ENCODE measurements at regions not wholly inside any gene's neighbourhood (a gene's known extent, or its start where the extent isn't known, plus 50 kb on each side); places are given as distances from the start of the nearest gene placed in this dataset.

DNA sequence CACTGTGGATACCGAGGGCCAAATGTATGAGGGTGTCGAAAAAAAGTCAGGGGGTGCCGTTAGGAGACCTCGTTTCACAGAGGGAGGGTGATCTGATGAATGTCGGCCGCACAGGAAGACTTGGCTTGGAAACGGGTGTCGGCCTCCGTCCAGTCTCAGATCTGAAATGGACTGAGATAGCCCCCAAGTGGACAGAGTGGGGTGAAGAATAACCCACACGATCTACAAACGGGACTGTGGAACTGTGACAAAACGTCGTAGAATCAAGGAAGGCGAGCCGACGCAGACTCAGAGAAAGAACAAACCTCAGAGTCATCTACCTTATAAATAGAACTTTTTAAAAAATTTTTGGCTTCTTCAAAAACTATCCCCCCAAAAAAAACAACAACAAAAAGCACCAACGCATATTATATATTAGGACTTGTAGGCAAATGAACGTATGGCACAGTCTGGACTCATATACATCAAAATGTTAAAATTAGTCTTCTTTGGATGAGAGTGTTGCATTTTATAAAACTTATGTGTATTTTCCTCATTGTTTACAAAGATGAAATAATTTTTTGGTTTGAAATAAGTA is 63.8 kb upstream of the IRF2 start:
- H3K4me3 ChIP-seq (replicated peaks; ENCODE audit: low read depth, low read length), result peak overlapping the region; percentile 93
- TF ChIP-seq, protein P1, sequence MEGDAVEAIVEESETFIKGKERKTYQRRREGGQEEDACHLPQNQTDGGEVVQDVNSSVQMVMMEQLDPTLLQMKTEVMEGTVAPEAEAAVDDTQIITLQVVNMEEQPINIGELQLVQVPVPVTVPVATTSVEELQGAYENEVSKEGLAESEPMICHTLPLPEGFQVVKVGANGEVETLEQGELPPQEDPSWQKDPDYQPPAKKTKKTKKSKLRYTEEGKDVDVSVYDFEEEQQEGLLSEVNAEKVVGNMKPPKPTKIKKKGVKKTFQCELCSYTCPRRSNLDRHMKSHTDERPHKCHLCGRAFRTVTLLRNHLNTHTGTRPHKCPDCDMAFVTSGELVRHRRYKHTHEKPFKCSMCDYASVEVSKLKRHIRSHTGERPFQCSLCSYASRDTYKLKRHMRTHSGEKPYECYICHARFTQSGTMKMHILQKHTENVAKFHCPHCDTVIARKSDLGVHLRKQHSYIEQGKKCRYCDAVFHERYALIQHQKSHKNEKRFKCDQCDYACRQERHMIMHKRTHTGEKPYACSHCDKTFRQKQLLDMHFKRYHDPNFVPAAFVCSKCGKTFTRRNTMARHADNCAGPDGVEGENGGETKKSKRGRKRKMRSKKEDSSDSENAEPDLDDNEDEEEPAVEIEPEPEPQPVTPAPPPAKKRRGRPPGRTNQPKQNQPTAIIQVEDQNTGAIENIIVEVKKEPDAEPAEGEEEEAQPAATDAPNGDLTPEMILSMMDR (IDR thresholded peaks at IDR 0.05; ENCODE audit: low read length, missing control alignments), result peak; percentile 71
- peak; percentile 95 for DNase-seq (ENCODE audit: low read depth)

DNA sequence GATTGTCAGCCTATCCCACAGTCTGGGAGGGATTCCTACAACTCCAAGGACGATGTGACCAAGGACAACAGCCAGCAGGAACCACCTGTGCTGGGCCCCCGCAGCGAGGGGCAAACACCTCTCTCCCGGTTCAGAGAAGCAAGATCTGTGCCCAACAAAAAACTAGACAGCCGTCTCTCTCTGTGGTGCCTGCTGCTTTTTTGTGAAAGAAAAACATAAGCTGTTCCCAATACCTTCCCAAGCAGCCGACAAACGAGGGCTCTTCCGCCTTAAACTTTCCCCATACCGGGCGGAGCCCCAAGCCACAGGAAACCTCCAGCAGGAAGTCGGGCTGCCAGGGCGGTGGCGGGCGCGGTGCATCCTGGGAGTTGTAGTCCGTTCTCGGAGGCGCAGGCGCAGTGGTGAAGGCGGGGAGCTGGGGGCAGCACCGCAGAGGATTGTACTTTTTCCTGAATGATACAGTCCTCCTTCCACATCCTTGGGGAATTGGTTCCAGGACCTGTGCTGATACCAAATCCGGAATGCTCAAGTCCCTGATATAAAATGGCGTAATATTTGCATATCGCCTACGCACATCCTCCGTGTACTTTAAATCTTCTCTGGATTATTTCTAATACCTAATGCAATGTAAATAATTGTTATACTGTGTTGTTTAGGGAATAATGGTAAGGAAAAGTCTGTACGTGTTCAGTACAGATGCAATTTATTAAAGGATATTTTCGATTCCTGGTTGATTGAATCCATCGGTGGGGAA is 63.1 kb upstream of the IRF2 start:
- TF ChIP-seq, protein P1 (IDR thresholded peaks at IDR 0.05; ENCODE audit: low read length, missing control alignments), result no peak
- DNase-seq (ENCODE audit: low read depth), result peak; percentile 97
- H3K4me3 ChIP-seq (replicated peaks; ENCODE audit: low read depth, low read length), result peak overlapping the region; percentile 93

- H3K4me3 ChIP-seq (replicated peaks; ENCODE audit: low read depth, low read length), result peak overlapping the region; percentile 93
- no peak for DNase-seq (ENCODE audit: low read depth)
- TF ChIP-seq, protein P1 (IDR thresholded peaks at IDR 0.05; ENCODE audit: low read length, missing control alignments), result no peak
Observed at GRCh38 chr4:184536881-184537248, 62.5 kb upstream of the IRF2 start.

GRCh38 chr4:184536065-184536880 is 61.9 kb upstream of the IRF2 start:
- H3K4me3 ChIP-seq (replicated peaks; ENCODE audit: low read depth, low read length), result peak overlapping the region; percentile 93
- DNase-seq (ENCODE audit: low read depth), result no peak
- TF ChIP-seq, protein P1 (IDR thresholded peaks at IDR 0.05; ENCODE audit: low read length, missing control alignments), result no peak

DNA sequence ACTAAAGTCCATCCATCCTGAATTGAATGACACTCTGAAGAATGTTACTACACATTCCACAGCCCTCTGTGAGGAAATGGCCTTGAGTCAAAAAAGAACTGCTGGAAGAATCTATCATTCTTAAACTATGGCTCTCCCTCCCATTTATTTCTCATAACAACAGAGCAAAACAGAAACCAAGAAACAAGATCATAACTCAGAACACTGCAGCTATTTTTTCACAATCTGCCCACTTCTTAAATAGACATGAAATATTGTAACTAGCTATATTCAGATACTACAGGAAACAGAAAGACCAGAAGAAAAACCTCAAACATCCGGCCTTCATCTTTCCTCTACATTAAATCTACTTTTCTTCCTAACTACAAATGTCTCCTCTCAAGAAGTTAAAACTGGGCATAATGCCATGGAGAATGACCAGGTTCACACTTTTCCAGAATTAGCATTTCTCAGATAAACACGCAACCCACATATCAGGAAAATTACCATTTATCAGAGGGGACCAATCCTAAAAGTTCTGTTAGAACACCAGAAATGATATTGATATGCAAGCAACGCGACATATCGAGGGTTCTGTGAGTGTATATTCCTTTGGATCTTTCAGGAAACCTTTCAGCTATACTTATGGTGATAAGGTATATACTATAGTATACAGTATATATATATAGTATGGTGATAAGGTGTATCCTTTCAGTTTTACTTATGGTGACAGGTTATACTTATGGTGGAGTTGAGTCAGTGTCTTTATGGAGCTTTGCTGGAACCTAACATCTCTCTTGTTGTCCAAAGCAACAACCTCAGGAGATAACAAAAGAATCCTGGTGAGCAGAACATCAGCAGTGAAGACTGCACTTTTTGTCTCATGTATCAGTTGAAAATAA is 60.4 kb upstream of the IRF2 start:
- TF ChIP-seq, protein P1 (IDR thresholded peaks at IDR 0.05; ENCODE audit: low read length, missing control alignments), result no peak
- DNase-seq (ENCODE audit: low read depth), result peak; percentile 88
- no peak overlapping the region for H3K4me3 ChIP-seq (replicated peaks; ENCODE audit: low read depth, low read length)

- TF ChIP-seq, protein P1 (IDR thresholded peaks at IDR 0.05; ENCODE audit: low read length, missing control alignments), result no peak
- DNase-seq (ENCODE audit: low read depth), result no peak
- no peak overlapping the region for H3K4me3 ChIP-seq (replicated peaks; ENCODE audit: low read depth, low read length)
Observed at GRCh38 chr4:184533908-184534307, 59.6 kb upstream of the IRF2 start.
